Hepatocyte (in vitro differentiated cells): ENCODE measurements at regions not wholly inside any gene's neighbourhood (a gene's known extent, or its start where the extent isn't known, plus 50 kb on each side); places are given as distances from the start of the nearest gene placed in this dataset.

Experiments used
- DNase-seq: peaks from one replicate; pipeline ENCODE4 v3.0.0-alpha.2; 2016; ENCODE audit warnings: low spot score
- H2AFZ ChIP-seq: fragments of 200-600 bp; sonication (generic); 2 replicates; pipeline ENCODE4 v1.6.0; 2016; ENCODE audit warnings: antibody characterized with exemption, mild to moderate bottlenecking
- H3K27ac ChIP-seq: fragments of 200-600 bp; sonication (generic); 2 replicates; pipeline ENCODE4 v1.5.1; 2016; ENCODE audit warnings: mild to moderate bottlenecking
- H3K27me3 ChIP-seq: fragments of 200-600 bp; sonication (generic); 2 replicates; pipeline ENCODE4 v1.6.1; 2016
- H3K36me3 ChIP-seq: fragments of 200-600 bp; sonication (generic); replicated peaks from 2 replicates; pipeline ENCODE4 v1.5.1; 2016; ENCODE audit warnings: low read depth; ENCODE audit not compliant: insufficient read depth
- H3K4me1 ChIP-seq: fragments of 200-600 bp; sonication (generic); 2 replicates; pipeline ENCODE4 v1.5.1; 2016; ENCODE audit warnings: mild to moderate bottlenecking, moderate library complexity; ENCODE audit not compliant: insufficient read depth
- H3K4me2 ChIP-seq: fragments of 200-600 bp; sonication (generic); 2 replicates; pipeline ENCODE4 v1.6.0; 2016
- H3K4me3 ChIP-seq: fragments of 200-600 bp; sonication (generic); 2 replicates; pipeline ENCODE4 v1.5.1; 2016; ENCODE audit warnings: mild to moderate bottlenecking
- H3K79me2 ChIP-seq: fragments of 200-600 bp; sonication (generic); 2 replicates; pipeline ENCODE4 v1.6.0; 2017; ENCODE audit warnings: mild to moderate bottlenecking
- H3K9me2 ChIP-seq: fragments of 200-600 bp; sonication (generic); replicated peaks from 2 replicates; pipeline ENCODE4 v1.6.0; 2017; ENCODE audit warnings: mild to moderate bottlenecking; ENCODE audit not compliant: insufficient read depth
- H3K9me3 ChIP-seq: fragments of 200-600 bp; sonication (generic); 2 replicates; pipeline ENCODE4 v1.5.1; 2016; ENCODE audit warnings: low read depth, mild to moderate bottlenecking
- H4K20me1 ChIP-seq: fragments of 200-600 bp; sonication (generic); 2 replicates; pipeline ENCODE4 v1.6.0; 2016; ENCODE audit warnings: mild to moderate bottlenecking; ENCODE audit not compliant: insufficient read depth, poor library complexity, severe bottlenecking
- CTCF ChIP-seq: fragments of 200-600 bp; sonication (generic); IDR thresholded peaks from 2 replicates; pipeline ENCODE4 v1.5.1; 2016; ENCODE audit warnings: antibody characterized with exemption, mild to moderate bottlenecking; ENCODE audit not compliant: poor library complexity
- EZH2 ChIP-seq: fragments of 200-600 bp; sonication (generic); IDR thresholded peaks from 2 replicates; pipeline ENCODE4 v1.6.1; 2016; ENCODE audit warnings: antibody characterized with exemption, mild to moderate bottlenecking, borderline replicate concordance
- EZH2phosphoT487 ChIP-seq: fragments of 200-600 bp; sonication (generic); IDR thresholded peaks from one replicate; pipeline ENCODE4 v1.6.1; 2018; ENCODE audit warnings: antibody characterized with exemption, mild to moderate bottlenecking, low read depth, moderate library complexity; ENCODE audit not compliant: unreplicated experiment, severe bottlenecking
- WGBS: methylation state at CpG from one replicate; pipeline ENCODE4 v1.1.6; 2016; ENCODE audit warnings: low lambda C conversion rate; ENCODE audit errors: missing lambda C conversion rate; 5-methylcytosine and 5-hydroxymethylcytosine counted together

GRCh38 chr11:44488165-44488965 is 77.1 kb upstream of the CD82 start:
- H3K27ac ChIP-seq: peak overlapping the region; percentile 42
- H3K4me2 ChIP-seq: no peak overlapping the region
- DNase-seq: no peak
- H3K36me3 ChIP-seq: no peaks in the 10 kb centered on the region
- no peak overlapping the region for H3K4me3 ChIP-seq
- 73% methylated on average over 7 of the region's 8 CpGs for WGBS
- H2AFZ ChIP-seq: no peak overlapping the region
- H3K9me2 ChIP-seq: no peaks in the 10 kb centered on the region
- H3K4me1 ChIP-seq: no peaks in the 10 kb centered on the region
- TF ChIP-seq EZH2 (no peak), EZH2phosphoT487 (no peak), CTCF (no peak)
- no peaks in the 10 kb centered on the region for H4K20me1 ChIP-seq
- no peaks in the 10 kb centered on the region for H3K79me2 ChIP-seq
- no peaks in the 10 kb centered on the region for H3K27me3 ChIP-seq
- no peaks in the 10 kb centered on the region for H3K9me3 ChIP-seq

- Histone ChIP-seq H3K4me1 (no peaks in the 10 kb centered on the region), H3K36me3 (no peaks in the 10 kb centered on the region), H3K27ac (no peak overlapping the region), H3K4me3 (no peak overlapping the region), H3K79me2 (no peaks in the 10 kb centered on the region), H3K9me3 (no peaks in the 10 kb centered on the region), H2AFZ (no peak overlapping the region), H3K9me2 (no peaks in the 10 kb centered on the region), H3K27me3 (no peaks in the 10 kb centered on the region), H3K4me2 (no peak overlapping the region), H4K20me1 (no peaks in the 10 kb centered on the region)
- no peak for TF ChIP-seq EZH2
- TF ChIP-seq EZH2phosphoT487: no peak
- no peak for TF ChIP-seq CTCF
- no peak for DNase-seq
These were observed 72.1 kb upstream of the CD82 start for GRCh38 chr11:44493383-44493782.

GRCh38 chr11:44493930-44494329 is 71.5 kb upstream of the CD82 start:
- no peak overlapping the region for H3K4me2 ChIP-seq
- H3K79me2 ChIP-seq: no peaks in the 10 kb centered on the region
- DNase-seq: no peak
- H3K36me3 ChIP-seq: no peaks in the 10 kb centered on the region
- H3K4me1 ChIP-seq: no peaks in the 10 kb centered on the region
- no peak overlapping the region for H3K4me3 ChIP-seq
- H3K27me3 ChIP-seq: no peaks in the 10 kb centered on the region
- no peak overlapping the region for H2AFZ ChIP-seq
- no peaks in the 10 kb centered on the region for H3K9me3 ChIP-seq
- H3K27ac ChIP-seq: no peak overlapping the region
- WGBS: 93% methylated on average over 1 of the region's 1 CpG
- no peaks in the 10 kb centered on the region for H4K20me1 ChIP-seq
- TF ChIP-seq EZH2 (no peak), EZH2phosphoT487 (no peak), CTCF (no peak)
- no peaks in the 10 kb centered on the region for H3K9me2 ChIP-seq
